ENCODE measurements at regions not wholly inside any gene's neighbourhood (a gene's known extent, or its start where the extent isn't known, plus 50 kb on each side); places are given as distances from the start of the nearest gene placed in this dataset.

DNA sequence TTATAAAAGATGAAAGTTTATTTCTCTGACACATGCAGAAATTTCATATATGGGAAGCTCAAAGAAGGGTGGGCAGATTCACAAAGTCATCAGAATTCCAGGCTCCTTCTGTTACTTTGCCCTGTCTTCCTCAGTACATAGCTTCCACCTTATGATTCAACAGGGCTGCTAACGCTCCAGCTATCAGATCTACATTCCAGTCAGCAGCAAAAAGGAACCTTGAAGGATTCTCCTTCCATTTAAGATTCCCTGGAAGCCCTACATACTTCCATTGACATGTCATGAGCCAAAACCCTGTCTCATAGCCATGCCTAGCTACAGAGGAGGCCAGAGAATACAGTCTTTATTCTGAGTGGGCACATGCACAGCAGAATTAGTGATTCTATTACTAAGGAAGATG lies 103.3 kb downstream of the NCR2 start:
- H3K36me3 ChIP-seq (ENCODE audit: control insufficient read depth in 2 of 2, insufficient read depth in 2 of 2, low read length in 1 of 2), result no peaks in the 10 kb centered on the region
- no peak overlapping the region for H3K27ac ChIP-seq (ENCODE audit: low read depth in 1 of 2, low read length in 1 of 2)
- H3K4me1 ChIP-seq (ENCODE audit: control insufficient read depth in 2 of 2, insufficient read depth in 2 of 2, low read length in 2 of 2), result peaks cover 3 to 40% of the 10 kb centered on the region in 2 donors
- H3K27me3 ChIP-seq (ENCODE audit: control insufficient read depth in 2 of 2, insufficient read depth in 1 of 2, low read length in 1 of 2), result peaks cover 0 to 25% of the 10 kb centered on the region in 2 donors
- 98% methylated on average over 1 of the region's 1 CpG for WGBS
- H3K4me3 ChIP-seq (ENCODE audit: low read length in 2 of 2), result no peak overlapping the region
- DNase-seq (ENCODE audit: low read depth in 6 of 9, low spot score in 9 of 9), result no peak
- H3K9me3 ChIP-seq (ENCODE audit: control insufficient read depth in 2 of 2, insufficient read depth in 1 of 2, low read length in 1 of 2), result no peaks in the 10 kb centered on the region

DNA sequence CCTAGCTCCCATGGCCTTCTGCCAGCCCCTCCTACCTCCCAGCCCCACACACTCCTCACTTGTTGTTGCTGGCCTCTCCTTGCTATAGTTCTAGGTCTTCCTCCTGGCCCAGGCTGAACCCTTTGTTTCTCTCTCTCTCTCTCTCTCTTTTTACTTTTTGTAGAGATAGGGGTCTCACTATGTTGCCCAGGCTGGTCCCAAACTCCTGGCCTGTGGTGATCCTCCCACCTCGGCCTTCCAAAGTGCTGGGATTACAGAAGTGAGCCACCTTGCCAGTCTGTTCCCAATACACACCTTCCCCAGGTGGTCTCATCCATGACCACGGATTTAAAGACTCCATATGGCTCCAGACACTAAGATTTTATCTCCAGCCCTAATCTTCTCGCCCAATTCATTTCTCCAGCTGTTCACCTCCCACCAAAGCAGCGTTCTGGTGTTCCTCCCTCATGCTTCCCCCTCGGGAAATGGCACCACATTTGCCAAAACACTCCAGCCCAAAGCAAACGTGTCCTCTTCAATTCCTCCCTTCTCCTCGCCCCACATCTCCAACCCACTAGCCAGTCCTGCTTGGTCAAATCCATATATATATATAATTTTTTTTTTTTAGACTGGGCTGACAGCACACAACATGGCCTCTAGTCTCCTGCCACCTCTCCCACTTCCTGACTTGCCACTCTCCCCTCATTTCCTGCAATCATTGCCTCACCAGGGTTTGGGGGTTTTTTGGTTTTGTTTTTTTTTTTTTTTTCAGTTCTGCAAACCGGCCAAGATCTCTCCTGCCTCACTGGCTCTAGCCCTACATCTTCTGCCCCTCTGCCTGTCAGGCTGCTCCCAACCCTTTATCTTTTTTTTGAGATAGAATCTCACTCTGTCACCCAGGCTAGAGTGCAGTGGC lies 104.4 kb downstream of the NCR2 start:
- Histone ChIP-seq H3K27ac (ENCODE audit: low read depth in 1 of 2, low read length in 1 of 2) (no peak overlapping the region), H3K36me3 (ENCODE audit: control insufficient read depth in 2 of 2, insufficient read depth in 2 of 2, low read length in 1 of 2) (no peaks in the 10 kb centered on the region), H3K4me3 (ENCODE audit: low read length in 2 of 2) (no peak overlapping the region), H3K9me3 (ENCODE audit: control insufficient read depth in 2 of 2, insufficient read depth in 1 of 2, low read length in 1 of 2) (no peaks in the 10 kb centered on the region), H3K27me3 (ENCODE audit: control insufficient read depth in 2 of 2, insufficient read depth in 1 of 2, low read length in 1 of 2) (peaks cover 0 to 35% of the 10 kb centered on the region in 2 donors), H3K4me1 (ENCODE audit: control insufficient read depth in 2 of 2, insufficient read depth in 2 of 2, low read length in 2 of 2) (peaks cover 3 to 44% of the 10 kb centered on the region in 2 donors)
- 42% methylated on average over 8 of the region's 8 CpGs for WGBS
- DNase-seq (ENCODE audit: low read depth in 6 of 9, low spot score in 9 of 9), result peak in 1 of 9 donors; percentile 55

DNA sequence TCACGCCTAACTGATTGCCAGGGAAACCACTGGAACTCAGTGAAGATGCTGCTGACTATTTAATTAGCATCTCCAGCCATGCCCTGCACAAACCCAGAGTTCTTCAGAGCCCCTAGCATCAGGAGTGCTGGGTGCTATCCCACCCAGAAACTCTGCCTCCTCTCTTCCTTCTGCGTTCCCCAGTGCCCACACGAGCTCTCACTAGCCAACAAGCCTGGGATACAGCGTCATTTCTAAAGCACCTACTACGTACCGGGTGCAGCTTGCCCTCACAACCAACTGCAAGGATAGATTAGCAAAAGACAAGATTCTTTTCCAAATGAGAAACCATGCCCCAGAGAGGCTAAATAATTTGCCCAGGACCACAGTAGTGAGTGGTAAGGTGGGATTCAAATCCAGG lies 105.2 kb upstream of the FOXP4 start:
- Histone ChIP-seq H3K27me3 (ENCODE audit: control insufficient read depth in 2 of 2, insufficient read depth in 1 of 2, low read length in 1 of 2) (peaks cover 0 to 46% of the 10 kb centered on the region in 2 donors), H3K4me1 (ENCODE audit: control insufficient read depth in 2 of 2, insufficient read depth in 2 of 2, low read length in 2 of 2) (peaks cover 3 to 47% of the 10 kb centered on the region in 2 donors), H3K4me3 (ENCODE audit: low read length in 2 of 2) (no peak overlapping the region), H3K36me3 (ENCODE audit: control insufficient read depth in 2 of 2, insufficient read depth in 2 of 2, low read length in 1 of 2) (no peaks in the 10 kb centered on the region), H3K9me3 (ENCODE audit: control insufficient read depth in 2 of 2, insufficient read depth in 1 of 2, low read length in 1 of 2) (no peaks in the 10 kb centered on the region), H3K27ac (ENCODE audit: low read depth in 1 of 2, low read length in 1 of 2) (no peak overlapping the region)
- WGBS, result 97% methylated on average over 6 of the region's 6 CpGs
- no peak for DNase-seq (ENCODE audit: low read depth in 6 of 9, low spot score in 9 of 9)

DNA sequence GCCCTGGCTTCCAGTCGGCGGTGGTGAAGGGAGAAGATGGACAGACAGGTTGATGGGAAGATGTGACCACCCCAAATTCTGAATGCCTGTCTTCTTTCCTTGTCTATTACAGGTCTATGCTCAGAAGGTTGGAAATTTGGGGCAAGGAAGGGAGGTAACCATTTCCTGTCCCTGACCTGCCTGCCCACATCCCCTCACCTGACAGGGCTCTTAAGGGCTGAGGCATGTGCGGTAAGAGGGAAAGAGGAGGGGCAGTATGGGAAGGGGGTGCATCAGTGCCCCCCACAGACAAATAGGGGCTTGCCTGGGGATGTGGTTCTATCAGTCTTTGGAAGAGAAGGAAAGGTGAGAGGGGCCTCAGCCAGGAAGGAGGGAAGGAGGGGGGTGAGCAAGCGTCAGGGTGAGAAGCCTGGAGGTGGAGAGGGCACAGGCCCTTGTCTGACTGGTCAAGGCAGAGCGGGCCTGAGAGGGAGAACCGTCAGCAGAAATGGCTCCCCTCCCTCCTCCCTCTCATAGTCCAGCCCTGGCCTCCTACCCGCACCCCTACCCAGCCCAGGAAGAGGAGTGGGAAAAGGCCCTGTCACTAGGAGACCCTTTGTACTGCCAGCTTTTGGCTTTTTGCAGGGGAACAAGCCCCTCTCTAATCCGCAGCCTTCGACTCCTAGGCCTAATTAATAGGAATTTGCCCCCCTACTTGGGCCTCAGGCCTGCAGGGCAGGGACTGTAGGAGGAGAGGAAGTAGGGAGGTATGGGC lies 104.4 kb upstream of the FOXP4 start:
- peak in 1 of 9 donors; percentile 39 for DNase-seq (ENCODE audit: low read depth in 6 of 9, low spot score in 9 of 9)

DNA sequence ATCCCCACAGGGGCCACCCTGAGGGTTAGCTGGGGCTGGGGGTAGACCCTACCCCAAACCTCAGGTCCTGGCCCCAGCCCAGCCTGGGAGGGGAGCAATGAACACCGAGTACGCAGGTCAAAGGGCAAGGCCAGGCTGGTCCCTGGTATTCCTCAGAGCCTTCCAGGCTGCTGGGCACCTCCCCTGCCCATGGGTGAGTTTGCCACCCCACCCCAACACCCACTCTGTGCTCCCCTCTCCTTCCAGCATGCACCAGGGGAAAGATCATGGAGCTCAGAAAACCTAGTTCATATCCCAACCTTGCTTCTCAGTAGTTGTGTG lies 103.9 kb upstream of the FOXP4 start:
- H3K36me3 ChIP-seq (ENCODE audit: control insufficient read depth in 2 of 2, insufficient read depth in 2 of 2, low read length in 1 of 2), result no peaks in the 10 kb centered on the region
- WGBS, result 89% methylated on average over 2 of the region's 2 CpGs
- H3K27ac ChIP-seq (ENCODE audit: low read depth in 1 of 2, low read length in 1 of 2), result no peak overlapping the region
- no peak for DNase-seq (ENCODE audit: low read depth in 6 of 9, low spot score in 9 of 9)
- H3K27me3 ChIP-seq (ENCODE audit: control insufficient read depth in 2 of 2, insufficient read depth in 1 of 2, low read length in 1 of 2), result peaks cover 0 to 53% of the 10 kb centered on the region in 2 donors
- peaks cover 3 to 47% of the 10 kb centered on the region in 2 donors for H3K4me1 ChIP-seq (ENCODE audit: control insufficient read depth in 2 of 2, insufficient read depth in 2 of 2, low read length in 2 of 2)
- no peaks in the 10 kb centered on the region for H3K9me3 ChIP-seq (ENCODE audit: control insufficient read depth in 2 of 2, insufficient read depth in 1 of 2, low read length in 1 of 2)
- H3K4me3 ChIP-seq (ENCODE audit: low read length in 2 of 2), result no peak overlapping the region

More for the DNA sequence above, 104.4 kb upstream of the FOXP4 start:
- Histone ChIP-seq H3K27me3 (ENCODE audit: control insufficient read depth in 2 of 2, insufficient read depth in 1 of 2, low read length in 1 of 2) (peaks cover 0 to 51% of the 10 kb centered on the region in 2 donors), H3K4me1 (ENCODE audit: control insufficient read depth in 2 of 2, insufficient read depth in 2 of 2, low read length in 2 of 2) (peaks cover 3 to 47% of the 10 kb centered on the region in 2 donors), H3K36me3 (ENCODE audit: control insufficient read depth in 2 of 2, insufficient read depth in 2 of 2, low read length in 1 of 2) (no peaks in the 10 kb centered on the region), H3K27ac (ENCODE audit: low read depth in 1 of 2, low read length in 1 of 2) (no peak overlapping the region), H3K4me3 (ENCODE audit: low read length in 2 of 2) (no peak overlapping the region), H3K9me3 (ENCODE audit: control insufficient read depth in 2 of 2, insufficient read depth in 1 of 2, low read length in 1 of 2) (no peaks in the 10 kb centered on the region)
- 82% methylated on average over 9 of the region's 9 CpGs for WGBS

DNA sequence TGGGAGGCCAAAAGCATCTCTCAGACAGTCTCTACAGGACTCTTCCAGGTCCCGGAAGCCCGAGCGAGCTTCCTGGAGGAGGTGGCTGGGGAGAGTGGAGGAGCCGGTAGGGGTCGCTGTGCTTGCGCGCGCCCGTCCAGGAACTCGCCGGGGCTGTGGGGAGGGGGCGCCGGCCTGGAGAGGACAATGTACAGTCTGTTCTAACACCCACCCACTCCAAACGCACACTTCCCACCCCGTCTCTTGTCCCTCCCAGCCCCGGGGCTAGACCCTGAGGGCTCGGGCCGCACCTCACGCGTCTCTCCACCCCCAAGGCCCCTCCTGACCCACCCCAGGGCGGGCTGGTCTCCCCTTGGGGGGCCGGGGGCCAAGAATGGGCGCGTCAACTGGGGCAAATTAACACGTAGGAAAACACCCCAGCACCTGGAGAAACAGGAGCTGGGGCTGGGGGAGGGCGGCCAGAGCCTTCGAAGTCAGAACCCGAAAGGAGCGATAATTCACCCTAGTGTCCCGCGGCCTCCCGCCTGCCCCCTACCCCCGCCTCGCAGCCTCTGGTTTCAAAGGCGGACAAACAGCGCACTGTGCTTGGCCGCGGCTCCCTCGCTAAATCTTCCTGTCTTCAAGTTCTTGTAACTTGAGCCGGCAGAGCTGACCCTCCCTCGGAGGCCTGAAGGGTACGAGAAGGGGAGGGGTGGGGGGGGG lies 103.2 kb upstream of the FOXP4 start:
- DNase-seq (ENCODE audit: low read depth in 6 of 9, low spot score in 9 of 9), result peak in 2 of 9 donors; percentile 39 to 47
- H3K9me3 ChIP-seq (ENCODE audit: control insufficient read depth in 2 of 2, insufficient read depth in 1 of 2, low read length in 1 of 2), result no peaks in the 10 kb centered on the region
- no peaks in the 10 kb centered on the region for H3K36me3 ChIP-seq (ENCODE audit: control insufficient read depth in 2 of 2, insufficient read depth in 2 of 2, low read length in 1 of 2)
- peaks cover 3 to 47% of the 10 kb centered on the region in 2 donors for H3K4me1 ChIP-seq (ENCODE audit: control insufficient read depth in 2 of 2, insufficient read depth in 2 of 2, low read length in 2 of 2)
- whole genome bisulfite sequencing, result 25% methylated on average over 42 of the region's 42 CpGs
- no peak overlapping the region for H3K4me3 ChIP-seq (ENCODE audit: low read length in 2 of 2)
- H3K27me3 ChIP-seq (ENCODE audit: control insufficient read depth in 2 of 2, insufficient read depth in 1 of 2, low read length in 1 of 2), result peaks cover 2 to 53% of the 10 kb centered on the region in 2 donors
- peak overlapping the region in 1 of 2 donors; percentile 32 for H3K27ac ChIP-seq (ENCODE audit: low read depth in 1 of 2, low read length in 1 of 2)

DNA sequence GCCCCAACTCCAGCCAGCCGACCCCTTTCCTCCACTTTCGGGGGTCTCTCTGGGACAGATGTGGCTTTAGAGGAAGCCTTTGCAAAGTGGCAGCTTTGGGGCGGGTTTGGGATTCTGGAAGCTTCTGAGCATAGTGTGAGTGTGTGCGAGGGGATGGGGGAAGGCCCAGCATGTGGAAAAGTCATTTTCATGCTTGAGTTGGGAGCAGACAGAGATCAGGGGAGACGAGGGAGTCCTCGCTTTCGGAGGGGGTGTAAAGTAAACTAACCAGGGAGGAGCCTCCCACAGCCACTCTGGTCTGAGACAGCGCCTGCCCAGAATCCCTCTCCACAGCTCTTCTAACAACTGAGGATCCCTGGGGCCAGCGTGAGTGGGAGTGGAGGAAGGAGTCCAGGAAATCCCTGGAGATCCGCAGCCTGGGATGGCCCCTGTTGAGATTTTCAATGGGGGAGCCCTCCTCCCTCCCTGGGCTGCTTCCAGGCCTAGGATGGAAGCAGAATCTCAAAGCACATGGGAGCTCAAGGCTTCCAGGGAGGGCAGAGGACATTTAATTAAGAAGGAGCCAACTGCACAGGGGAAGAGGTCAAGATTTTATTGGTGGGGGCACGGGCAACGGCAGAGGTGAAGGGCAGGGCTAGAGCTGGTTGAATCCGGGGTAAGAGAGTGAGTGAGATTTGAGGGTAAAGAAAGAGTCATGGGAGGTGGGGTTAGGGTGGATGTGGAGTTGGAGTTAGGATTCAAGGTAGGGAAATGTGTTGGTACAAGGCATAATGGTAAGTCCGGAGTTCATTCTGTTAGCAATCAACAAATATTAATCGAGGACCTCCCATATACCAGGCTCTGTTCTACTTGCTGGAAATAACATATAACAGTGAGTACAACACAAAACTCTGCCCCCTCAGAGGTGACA lies 102.3 kb upstream of the FOXP4 start:
- Histone ChIP-seq H3K4me3 (ENCODE audit: low read length in 2 of 2) (no peak overlapping the region), H3K4me1 (ENCODE audit: control insufficient read depth in 2 of 2, insufficient read depth in 2 of 2, low read length in 2 of 2) (peaks cover 3 to 47% of the 10 kb centered on the region in 2 donors), H3K27ac (ENCODE audit: low read depth in 1 of 2, low read length in 1 of 2) (peak overlapping the region; percentile 42 to 51), H3K27me3 (ENCODE audit: control insufficient read depth in 2 of 2, insufficient read depth in 1 of 2, low read length in 1 of 2) (peaks cover 2 to 49% of the 10 kb centered on the region in 2 donors), H3K36me3 (ENCODE audit: control insufficient read depth in 2 of 2, insufficient read depth in 2 of 2, low read length in 1 of 2) (no peaks in the 10 kb centered on the region), H3K9me3 (ENCODE audit: control insufficient read depth in 2 of 2, insufficient read depth in 1 of 2, low read length in 1 of 2) (no peaks in the 10 kb centered on the region)
- 93% methylated on average over 15 of the region's 15 CpGs for WGBS
- no peak for DNase-seq (ENCODE audit: low read depth in 6 of 9, low spot score in 9 of 9)

DNA sequence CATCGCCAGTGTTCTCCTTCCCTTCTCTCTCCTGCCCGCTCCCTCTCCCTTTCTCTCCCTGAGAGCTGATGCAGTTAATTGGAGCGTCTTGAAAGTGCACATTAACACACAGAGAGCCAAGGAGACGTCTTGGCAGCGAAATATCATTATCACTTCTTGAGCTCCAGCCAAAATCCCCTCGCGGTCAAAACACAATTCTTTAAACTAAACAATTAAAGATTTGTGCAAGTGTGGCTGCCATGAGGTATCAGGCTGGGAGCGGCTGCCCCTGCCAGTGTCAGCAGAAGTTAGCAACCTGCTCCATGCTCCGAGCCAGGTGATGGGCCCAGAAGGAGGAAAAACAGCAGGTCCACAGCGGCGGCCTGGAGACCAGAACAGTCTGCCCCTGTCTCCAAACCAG lies 100.9 kb upstream of the FOXP4 start:
- Histone ChIP-seq H3K4me3 (ENCODE audit: low read length in 2 of 2) (no peak overlapping the region), H3K9me3 (ENCODE audit: control insufficient read depth in 2 of 2, insufficient read depth in 1 of 2, low read length in 1 of 2) (no peaks in the 10 kb centered on the region), H3K27ac (ENCODE audit: low read depth in 1 of 2, low read length in 1 of 2) (no peak overlapping the region), H3K4me1 (ENCODE audit: control insufficient read depth in 2 of 2, insufficient read depth in 2 of 2, low read length in 2 of 2) (peaks cover 3 to 40% of the 10 kb centered on the region in 2 donors), H3K27me3 (ENCODE audit: control insufficient read depth in 2 of 2, insufficient read depth in 1 of 2, low read length in 1 of 2) (peaks cover 2 to 49% of the 10 kb centered on the region in 2 donors), H3K36me3 (ENCODE audit: control insufficient read depth in 2 of 2, insufficient read depth in 2 of 2, low read length in 1 of 2) (no peaks in the 10 kb centered on the region)
- DNase-seq (ENCODE audit: low read depth in 6 of 9, low spot score in 9 of 9), result no peak
- 93% methylated on average over 11 of the region's 11 CpGs for WGBS

Data from thymus (tissue), 11 donors.